GM12878 (cell line): ENCODE measurements at regions not wholly inside any gene's neighbourhood (a gene's known extent, or its start where the extent isn't known, plus 50 kb on each side); places are given as distances from the start of the nearest gene placed in this dataset.

Source experiments
- ATAC-seq: fragments of 200-7000 bp; cut with Tn5 transposase; 3 replicates; pipeline ENCODE4 v1.9.1; 2020; ENCODE audit warnings: mild to moderate bottlenecking, moderate library complexity
- BruUV-seq: library from RNA; stranded (reverse); fragments of 400-500 nt; replicated peaks from 2 replicates; lab custom pipeline; 2021; lab: Mats Ljungman, UMichigan
- CTCF ChIA-PET: fragments of 300-600 bp; sonication (Branson Sonifier 250); formaldehyde crosslinking; extraction: SDS; loops from one replicate; lab custom pipeline; 2021; ENCODE audit warnings: inconsistent platforms; lab: Yijun Ruan, JAX
- POLR2A ChIA-PET: fragments of 350-600 bp; formaldehyde crosslinking; extraction: SDS; loops from one replicate; lab custom pipeline; 2021; ENCODE audit warnings: inconsistent platforms; lab: Charles Lee
- RAD21 ChIA-PET: fragments of 300-600 bp; sonication (Branson Sonifier 250); formaldehyde crosslinking; loops from one replicate; lab custom pipeline; 2023; ENCODE audit warnings: antibody characterized with exemption; ENCODE audit not compliant: unreplicated experiment; lab: Charles Lee
- SMC1A ChIA-PET: fragments of 300-600 bp; sonication (Branson Sonifier 250); formaldehyde crosslinking; loops from one replicate; lab custom pipeline; 2023; ENCODE audit not compliant: unreplicated experiment, uncharacterized antibody; lab: Charles Lee
- DNase-seq: peaks from one replicate; pipeline ENCODE4 v3.0.0-alpha.2; 2011; ENCODE audit warnings: low read depth, low spot score
- FAIRE-seq: peaks from 3 replicates; lab custom pipeline; 2011; peaks lifted over from hg19 to GRCh38; lab: Jason Lieb, UNC
- H2AFZ ChIP-seq: 2 replicates; pipeline ENCODE4 v1.6.0; 2011; ENCODE audit warnings: low read depth, low read length, control low read depth; ENCODE audit not compliant: control insufficient read depth
- H3K27ac ChIP-seq: 2 replicates; pipeline ENCODE4 v1.5.1; 2011; ENCODE audit warnings: control low read depth; ENCODE audit not compliant: control insufficient read depth, insufficient read depth
- H3K27me3 ChIP-seq, 2 experiments: replicated peaks in 1 of 2; 2 replicates each; pipeline versions ENCODE4 v1.6.0 to v1.6.1; 2011; ENCODE audit warnings: low read length in 1 of 2; ENCODE audit not compliant: control insufficient read depth in 2 of 2, insufficient read depth in 2 of 2
- H3K36me3 ChIP-seq, 2 experiments: 2 replicates each; pipeline ENCODE4 v1.5.1; 2011; ENCODE audit warnings: low read length in 1 of 2; ENCODE audit not compliant: control insufficient read depth in 2 of 2, insufficient read depth in 2 of 2
- H3K4me1 ChIP-seq: 2 replicates; pipeline ENCODE4 v1.6.1; 2011; ENCODE audit warnings: mild to moderate bottlenecking, low read length, moderate library complexity, mixed read lengths; ENCODE audit not compliant: control insufficient read depth, insufficient read depth
- H3K4me2 ChIP-seq: 2 replicates; pipeline ENCODE4 v1.6.0; 2011; ENCODE audit warnings: control low read depth; ENCODE audit not compliant: control insufficient read depth, insufficient read depth
- H3K4me3 ChIP-seq: fragments of 200-600 bp; sonication (generic); 2 replicates; pipeline ENCODE4 v1.5.1; 2016
- H3K79me2 ChIP-seq: 2 replicates; pipeline ENCODE4 v1.6.0; 2011; ENCODE audit warnings: low read length; ENCODE audit not compliant: control insufficient read depth, insufficient read depth
- H3K9ac ChIP-seq: 2 replicates; pipeline ENCODE4 v1.8.0; 2011; ENCODE audit warnings: low read length, control low read depth, mixed read lengths; ENCODE audit not compliant: control insufficient read depth, insufficient read depth
- H3K9me3 ChIP-seq: replicated peaks from 3 replicates; pipeline ENCODE4 v1.5.1; 2011; ENCODE audit warnings: mild to moderate bottlenecking, low read length; ENCODE audit not compliant: control insufficient read depth, insufficient read depth
- H4K20me1 ChIP-seq: 2 replicates; pipeline ENCODE4 v1.6.0; 2011; ENCODE audit not compliant: control insufficient read depth, insufficient read depth
- EGR1 ChIP-seq, 2 experiments: IDR thresholded peaks; 1 replicate in 1 of 2; 2 replicates in 1 of 2; pipeline ENCODE4 v1.6.1; 2011 to 2012; ENCODE audit warnings: low read depth in 2 of 2, low read length in 2 of 2, borderline replicate concordance in 1 of 2, mild to moderate bottlenecking in 1 of 2, moderate library complexity in 1 of 2
- FOXK2 ChIP-seq: fragments of 450-650 bp; IDR thresholded peaks from 2 replicates; pipeline ENCODE4 v1.6.1; 2017; ENCODE audit warnings: mild to moderate bottlenecking, moderate library complexity
- HDAC2 ChIP-seq: fragments of 200-600 bp; sonication (generic); IDR thresholded peaks from 2 replicates; pipeline ENCODE4 v1.6.1; 2017
- IKZF1 ChIP-seq: fragments of 450-650 bp; conservative IDR thresholded peaks from 2 replicates; pipeline ENCODE4 v1.6.1; 2017; ENCODE audit warnings: antibody characterized with exemption, mild to moderate bottlenecking
- MYB ChIP-seq: fragments of 150-350 bp; IDR thresholded peaks from 2 replicates; pipeline ENCODE4 v1.6.1; 2014; ENCODE audit warnings: mild to moderate bottlenecking, low read depth, low read length, borderline replicate concordance
- NR2C1 ChIP-seq: fragments of 450-650 bp; IDR thresholded peaks from 2 replicates; pipeline ENCODE4 v1.6.1; 2017; ENCODE audit warnings: antibody characterized with exemption, mild to moderate bottlenecking, moderate library complexity
- POLR2AphosphoS2 ChIP-seq: IDR thresholded peaks from 2 replicates; pipeline ENCODE4 v1.6.1; 2011; ENCODE audit warnings: low read depth, mild to moderate bottlenecking, low read length, improper control_type of control experiment, moderate library complexity
- RFX5 ChIP-seq: IDR thresholded peaks from 2 replicates; pipeline ENCODE4 v1.6.1; 2011; ENCODE audit warnings: low read depth, low read length, improper control_type of control experiment
- SIN3A ChIP-seq: IDR thresholded peaks from 2 replicates; pipeline ENCODE4 v1.6.1; 2012; ENCODE audit warnings: low read depth, low read length, improper control_type of control experiment
- ZNF622 ChIP-seq: fragments of 450-650 bp; IDR thresholded peaks from 2 replicates; pipeline ENCODE4 v1.6.1; 2017; ENCODE audit warnings: mild to moderate bottlenecking, inconsistent platforms
- WGBS: methylation state at CpG from one replicate; pipeline ENCODE4 v1.1.6; 2016; ENCODE audit warnings: low lambda C conversion rate; ENCODE audit not compliant: insufficient replicate concordance, insufficient coverage; ENCODE audit errors: missing lambda C conversion rate; 5-methylcytosine and 5-hydroxymethylcytosine counted together
- in situ Hi-C: fragments of 300-500 bp; cut with MboI; formaldehyde crosslinking; loops from 9 replicates; pipeline ENCODE4 v1.14.3; 2018; ENCODE audit warnings: mixed read lengths
- intact Hi-C: fragments of 100-400 bp; cut with micrococcal nuclease; formaldehyde crosslinking; loops from one replicate; pipeline ENCODE4 v1.14.2; 2022; ENCODE audit not compliant: unreplicated experiment
- TF ChIP-seq, protein P1 (sequence below): IDR thresholded peaks from 2 replicates; pipeline ENCODE4 v1.6.1; 2012; ENCODE audit warnings: low read depth, low read length, improper control_type of control experiment

DNA sequence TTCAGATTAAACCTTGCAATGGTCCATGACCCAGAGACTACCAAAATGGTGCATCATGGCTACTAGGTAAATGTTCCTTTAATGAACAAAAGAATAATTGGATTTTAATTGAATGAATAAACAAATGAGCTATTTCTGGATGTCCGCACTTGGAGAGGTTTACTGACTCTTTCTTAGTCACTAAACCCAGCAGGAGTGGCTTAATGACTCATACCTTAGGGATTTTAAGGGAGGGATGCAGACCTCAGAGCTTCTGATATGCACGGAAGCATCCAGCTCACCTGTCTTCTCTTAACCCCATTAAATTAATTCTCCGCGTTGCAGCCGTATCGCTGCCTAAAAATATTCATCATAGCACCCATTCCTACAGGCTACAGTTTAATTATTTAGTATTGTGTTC is 970.0 kb upstream of the SLC35B3 start (continued):
- TF ChIP-seq POLR2AphosphoS2 (no peak), HDAC2 (no peak), ZNF622 (no peak)

DNA sequence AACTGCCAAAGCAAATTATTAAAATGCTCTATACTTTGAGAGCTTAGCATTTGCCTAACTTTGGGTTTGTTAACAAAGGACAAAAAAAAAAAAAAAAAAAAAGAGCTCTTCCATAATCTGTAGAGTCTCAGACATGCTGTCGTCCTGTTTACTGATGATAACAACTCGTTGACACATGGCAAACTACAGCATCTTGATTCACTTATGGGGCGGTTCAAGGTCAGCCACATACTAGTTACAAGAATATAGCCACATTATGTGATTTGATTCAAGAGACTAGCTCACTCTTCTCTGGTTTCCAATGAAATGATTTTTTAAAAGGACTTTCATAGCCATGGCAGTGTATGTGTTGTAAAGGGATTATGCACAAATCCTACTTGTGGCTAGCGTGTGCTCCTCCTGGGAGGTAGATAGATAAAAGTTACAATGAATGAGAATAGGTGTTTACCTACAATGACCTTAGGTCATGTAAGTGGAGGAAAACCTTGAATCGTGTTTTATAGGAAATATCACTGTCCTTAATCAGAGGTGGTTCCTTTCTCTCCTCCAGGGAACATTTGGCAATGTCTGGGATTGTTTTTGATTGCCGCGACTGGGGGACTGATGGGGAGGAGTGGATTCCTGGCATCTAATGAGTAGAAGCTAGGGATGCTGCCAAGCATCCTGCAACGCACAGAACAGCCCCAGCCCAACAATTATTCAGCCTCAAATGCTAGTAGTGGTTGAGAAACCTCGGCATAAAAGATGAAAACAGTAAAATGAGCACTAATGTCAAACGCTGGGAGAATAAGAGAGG is 969.2 kb upstream of the SLC35B3 start:
- WGBS: 46% methylated on average over 10 of the region's 10 CpGs
- CTCF ChIA-PET: interaction anchor here (1.2 kb wide), 1 partner anchor 9 kb away, joined by 4 read pairs; no protein-coding TSS in a partner anchor
- ATAC-seq (no peak), DNase-seq (no peak), FAIRE-seq (no peak)
- Histone ChIP-seq H3K4me2 (no peak overlapping the region), H2AFZ (no peak overlapping the region), H4K20me1 (no peaks in the 10 kb centered on the region), H3K27me3 (no peaks in the 10 kb centered on the region), H3K27ac (no peak overlapping the region), H3K36me3 (no peaks in the 10 kb centered on the region), H3K9ac (no peak overlapping the region), H3K79me2 (no peaks in the 10 kb centered on the region), H3K4me1 (no peaks in the 10 kb centered on the region), H3K4me3 (no peak overlapping the region), H3K9me3 (no peaks in the 10 kb centered on the region)
- intact Hi-C loops: no loop called here
- no TSS peak for BruUV-seq
- SMC1A ChIA-PET: no interaction called here
- RAD21 ChIA-PET: no interaction called here
- TF ChIP-seq NR2C1: no peak
- no peak for TF ChIP-seq FOXK2
- TF ChIP-seq EGR1 (IDR thresholded peaks at IDR 0.05; ENCODE audit: borderline replicate concordance in 1 of 2, low read depth in 2 of 2, low read length in 2 of 2): no peak
- no peak for TF ChIP-seq SIN3A
- no peak for TF ChIP-seq RFX5
- TF ChIP-seq, protein P1, sequence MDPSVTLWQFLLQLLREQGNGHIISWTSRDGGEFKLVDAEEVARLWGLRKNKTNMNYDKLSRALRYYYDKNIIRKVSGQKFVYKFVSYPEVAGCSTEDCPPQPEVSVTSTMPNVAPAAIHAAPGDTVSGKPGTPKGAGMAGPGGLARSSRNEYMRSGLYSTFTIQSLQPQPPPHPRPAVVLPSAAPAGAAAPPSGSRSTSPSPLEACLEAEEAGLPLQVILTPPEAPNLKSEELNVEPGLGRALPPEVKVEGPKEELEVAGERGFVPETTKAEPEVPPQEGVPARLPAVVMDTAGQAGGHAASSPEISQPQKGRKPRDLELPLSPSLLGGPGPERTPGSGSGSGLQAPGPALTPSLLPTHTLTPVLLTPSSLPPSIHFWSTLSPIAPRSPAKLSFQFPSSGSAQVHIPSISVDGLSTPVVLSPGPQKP: no peak
- no peak for TF ChIP-seq MYB
- no peak for TF ChIP-seq IKZF1
- POLR2A ChIA-PET: interaction anchor here (0.6 kb wide), 1 partner anchor 1023 kb away, joined by 4 read pairs; no protein-coding TSS in a partner anchor
- in situ Hi-C loops: no loop called here
